IMR-90 (cell line): ENCODE measurements at regions not wholly inside any gene's neighbourhood (a gene's known extent, or its start where the extent isn't known, plus 50 kb on each side); places are given as distances from the start of the nearest gene placed in this dataset.
"Not testable (repeated sequence)": the region's sequence is repeated elsewhere in the genome, so short reads cannot be mapped to it uniquely, and the experiment has no call there.

Experiments used
- ATAC-seq: fragments of 200-7000 bp; cut with Tn5 transposase; 2 replicates; pipeline ENCODE4 v1.9.1; 2020; ENCODE audit warnings: low read depth, mild to moderate bottlenecking, moderate library complexity
- BruUV-seq: library from RNA; stranded (reverse); fragments of 400-500 nt; replicated peaks from 2 replicates; lab custom pipeline; 2021; lab: Mats Ljungman, UMichigan
- CTCF ChIA-PET: fragments of 300-600 bp; formaldehyde crosslinking; extraction: SDS; loops from one replicate; lab custom pipeline; 2021; ENCODE audit warnings: antibody characterized with exemption; lab: Yijun Ruan, JAX
- POLR2A ChIA-PET: fragments of 300-600 bp; sonication (Branson Sonifier 250); formaldehyde crosslinking; loops from one replicate; lab custom pipeline; 2022; ENCODE audit warnings: antibody characterized with exemption; ENCODE audit not compliant: unreplicated experiment; lab: Charles Lee
- DNase-seq: peaks from one replicate; pipeline ENCODE4 v3.0.0; 2013
- H2AFZ ChIP-seq: replicated peaks from 2 replicates; pipeline ENCODE3; 2013; ENCODE audit warnings: low read length, mild to moderate bottlenecking; ENCODE audit not compliant: poor library complexity
- H2AK5ac ChIP-seq: 2 replicates; pipeline ENCODE4 v1.6.1; 2013; ENCODE audit warnings: low read depth, low read length, inconsistent platforms
- H2AK9ac ChIP-seq: replicated peaks from 2 replicates; pipeline ENCODE3; 2013; ENCODE audit warnings: mild to moderate bottlenecking, low read depth, low read length, moderate library complexity; ENCODE audit not compliant: poor library complexity
- H2BK120ac ChIP-seq: 2 replicates; pipeline ENCODE4 v1.6.1; 2013; ENCODE audit warnings: low read depth, low read length, inconsistent platforms
- H2BK15ac ChIP-seq: 3 replicates; pipeline ENCODE4 v1.6.1; 2013; ENCODE audit warnings: low read depth, low read length, inconsistent platforms
- H2BK20ac ChIP-seq: 2 replicates; pipeline ENCODE4 v1.6.1; 2013; ENCODE audit warnings: low read depth, mild to moderate bottlenecking, inconsistent platforms, low read length, moderate library complexity
- H2BK5ac ChIP-seq: 2 replicates; pipeline ENCODE4 v1.6.1; 2013; ENCODE audit warnings: mild to moderate bottlenecking, low read depth, low read length, inconsistent platforms; ENCODE audit not compliant: poor library complexity, severe bottlenecking
- H3K14ac ChIP-seq: replicated peaks from 2 replicates; pipeline ENCODE4 v1.6.1; 2013; ENCODE audit warnings: low read depth, low read length, inconsistent platforms
- H3K18ac ChIP-seq: 2 replicates; pipeline ENCODE4 v1.6.1; 2013; ENCODE audit warnings: low read depth, low read length, control low read depth
- H3K23ac ChIP-seq: 2 replicates; pipeline ENCODE4 v1.6.1; 2013; ENCODE audit warnings: low read depth, low read length, inconsistent platforms
- H3K27ac ChIP-seq: 2 replicates; pipeline ENCODE4 v1.5.1; 2013; ENCODE audit warnings: mild to moderate bottlenecking, control low read depth, low read length; ENCODE audit not compliant: insufficient read depth
- H3K27me3 ChIP-seq: 2 replicates; pipeline ENCODE4 v1.6.1; 2013; ENCODE audit warnings: low read length; ENCODE audit not compliant: control insufficient read depth, insufficient read depth
- H3K36me3 ChIP-seq: 2 replicates; pipeline ENCODE4 v1.6.1; 2013; ENCODE audit warnings: low read length, mixed read lengths; ENCODE audit not compliant: control insufficient read depth, insufficient read depth
- H3K4ac ChIP-seq: 2 replicates; pipeline ENCODE4 v1.6.1; 2013; ENCODE audit warnings: low read depth, low read length, inconsistent platforms
- H3K4me1 ChIP-seq: 2 replicates; pipeline ENCODE4 v1.6.1; 2013; ENCODE audit warnings: low read length, mixed read lengths; ENCODE audit not compliant: control insufficient read depth, insufficient read depth
- H3K4me2 ChIP-seq: 2 replicates; pipeline ENCODE4 v1.6.1; 2013; ENCODE audit warnings: low read depth, mild to moderate bottlenecking, control low read depth, low read length, moderate library complexity
- H3K4me3 ChIP-seq: 2 replicates; pipeline ENCODE4 v1.5.1; 2013; ENCODE audit warnings: low read depth, mild to moderate bottlenecking, control low read depth, low read length, moderate library complexity; ENCODE audit not compliant: insufficient read depth
- H3K56ac ChIP-seq: 2 replicates; pipeline ENCODE4 v1.6.1; 2013; ENCODE audit warnings: low read length, inconsistent platforms; ENCODE audit not compliant: insufficient read depth; ENCODE audit errors: extremely low read depth
- H3K79me1 ChIP-seq, 2 experiments: 2 replicates each; pipeline ENCODE4 v1.6.1; 2013; ENCODE audit warnings: low read length in 2 of 2, inconsistent platforms in 1 of 2, low read depth in 1 of 2
- H3K9ac ChIP-seq: 2 replicates; pipeline ENCODE4 v1.6.1; 2013; ENCODE audit warnings: low read depth, low read length, control low read depth
- H3K9me1 ChIP-seq: 2 replicates; pipeline ENCODE4 v1.6.1; 2013; ENCODE audit warnings: low read length, inconsistent platforms; ENCODE audit not compliant: insufficient read depth
- H3K9me3 ChIP-seq: 2 replicates; pipeline ENCODE4 v1.6.1; 2013; ENCODE audit warnings: low read length; ENCODE audit not compliant: control insufficient read depth, insufficient read depth
- H4K20me1 ChIP-seq: 2 replicates; pipeline ENCODE4 v1.6.1; 2013; ENCODE audit warnings: low read length, inconsistent platforms; ENCODE audit not compliant: insufficient read depth
- H4K5ac ChIP-seq: 2 replicates; pipeline ENCODE4 v1.6.1; 2013; ENCODE audit warnings: mild to moderate bottlenecking, low read depth, low read length, control low read depth
- H4K8ac ChIP-seq, 2 experiments: 2 replicates each; pipeline ENCODE4 v1.6.1; 2013; ENCODE audit warnings: low read depth in 2 of 2, low read length in 2 of 2, control low read depth in 1 of 2, inconsistent platforms in 1 of 2
- H4K91ac ChIP-seq: 2 replicates; pipeline ENCODE4 v1.6.1; 2013; ENCODE audit warnings: low read depth, low read length, inconsistent platforms; ENCODE audit not compliant: insufficient read depth
- MAFK ChIP-seq: IDR thresholded peaks from 2 replicates; pipeline ENCODE4 v1.6.1; 2012; ENCODE audit warnings: low read depth, low read length, improper control_type of control experiment
- WGBS, 2 experiments: methylation state at CpG; one replicate each; pipeline versions ENCODE4 v1.1.5 to v1.1.7; 2013; ENCODE audit warnings: missing lambda C conversion rate in 2 of 2; ENCODE audit not compliant: insufficient read length in 1 of 2; ENCODE audit errors: extremely low coverage in 2 of 2; 5-methylcytosine and 5-hydroxymethylcytosine counted together
- dilution Hi-C: fragments of 300-500 bp; cut with HindIII; formaldehyde crosslinking; loops from one replicate; pipeline ENCODE4 v1.14.3; 2018; ENCODE audit warnings: low sequenced_read_pairs; ENCODE audit not compliant: unreplicated experiment
- in situ Hi-C: fragments of 300-500 bp; cut with MboI; formaldehyde crosslinking; loops from 3 replicates; pipeline ENCODE4 v1.14.3; 2019; ENCODE audit warnings: low sequenced_read_pairs, inconsistent platforms, mixed read lengths
- intact Hi-C: fragments of 100-400 bp; cut with micrococcal nuclease; formaldehyde crosslinking; loops from 2 replicates; pipeline ENCODE4 v1.10.0; 2022

DNA sequence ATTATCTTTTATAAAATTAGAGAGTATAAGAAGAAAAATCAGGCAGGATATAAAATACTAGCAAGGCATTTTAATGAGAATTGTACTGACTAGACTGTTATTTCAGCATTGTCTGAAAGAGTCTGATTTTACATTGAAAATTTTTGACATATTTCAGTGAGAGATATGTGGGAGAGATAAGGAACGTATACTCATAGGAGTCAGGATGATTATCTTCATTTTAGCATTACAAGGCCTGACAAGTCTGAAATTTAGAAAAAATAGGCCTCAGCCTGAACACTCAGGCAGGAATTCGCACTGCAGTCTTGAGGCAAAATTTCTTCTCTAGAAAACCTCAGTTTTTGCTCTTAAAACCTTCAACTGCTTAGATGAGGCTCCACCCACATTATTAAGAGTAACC lies 386.0 kb downstream of the HGF start:
- Histone ChIP-seq H3K79me1 (no peaks in the 10 kb centered on the region), H2BK20ac (no peak overlapping the region), H2BK5ac (no peak overlapping the region), H3K18ac (no peak overlapping the region), H3K9me1 (no peaks in the 10 kb centered on the region), H4K5ac (no peak overlapping the region), H2BK15ac (no peak overlapping the region), H3K9ac (no peak overlapping the region), H2AFZ (no peak overlapping the region), H3K27me3 (no peaks in the 10 kb centered on the region), H2AK5ac (no peak overlapping the region), H3K4me3 (no peak overlapping the region), H3K4me2 (no peak overlapping the region), H2AK9ac (no peak overlapping the region), H2BK120ac (no peak overlapping the region), H3K4ac (no peak overlapping the region), H3K4me1 (no peaks in the 10 kb centered on the region), H3K36me3 (no peaks in the 10 kb centered on the region), H3K23ac (no peak overlapping the region), H4K91ac (no peak overlapping the region), H3K9me3 (no peaks in the 10 kb centered on the region), H4K20me1 (no peaks in the 10 kb centered on the region), H3K56ac (no peak overlapping the region), H3K14ac (no peak overlapping the region), H3K27ac (no peak overlapping the region), H4K8ac (no peak overlapping the region)
- ChIA-PET CTCF (interaction anchor here (0.7 kb wide), 1 partner anchor 11 kb away, joined by 8 read pairs; no protein-coding TSS in a partner anchor), POLR2A (no interaction called here)
- dilution Hi-C loops (no loop called here), intact Hi-C loops (no loop called here), in situ Hi-C loops (no loop called here)
- ATAC-seq (no peak), DNase-seq (no peak)
- no peak for TF ChIP-seq MAFK
- no TSS peak for BruUV-seq
- no CpG with 5 or more reads among the region's 2 CpGs for WGBS, 2 experiments

DNA sequence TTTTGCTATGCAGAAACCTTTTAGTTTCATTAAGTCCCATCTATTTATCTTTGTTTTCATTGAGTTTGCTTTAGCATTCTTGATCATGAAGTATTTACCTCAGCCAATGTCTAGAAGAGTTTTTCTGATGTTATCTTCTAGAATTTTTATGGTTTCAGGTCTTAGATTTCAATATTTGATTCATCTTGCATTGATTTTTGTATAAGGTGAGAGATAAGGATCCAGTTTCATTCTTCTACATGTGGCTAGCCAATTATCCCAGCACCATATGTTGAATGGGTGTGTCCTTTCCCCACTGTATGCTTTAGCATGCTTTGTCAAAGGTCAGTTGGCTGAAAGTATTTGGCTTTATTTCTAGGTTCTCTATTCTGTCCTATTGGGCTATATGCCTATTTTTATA lies 395.2 kb downstream of the HGF start:
- H3K27ac ChIP-seq, H2BK120ac ChIP-seq, H4K91ac ChIP-seq, H3K4me3 ChIP-seq, H3K23ac ChIP-seq, H3K36me3 ChIP-seq, dilution Hi-C loops, H3K18ac ChIP-seq, H2AFZ ChIP-seq, CTCF ChIA-PET, H2AK5ac ChIP-seq, H2AK9ac ChIP-seq, in situ Hi-C loops, H2BK15ac ChIP-seq, H3K9ac ChIP-seq, H3K4ac ChIP-seq, intact Hi-C loops, ATAC-seq, H3K56ac ChIP-seq, H3K27me3 ChIP-seq, H4K8ac ChIP-seq, H4K20me1 ChIP-seq, H3K14ac ChIP-seq, H2BK5ac ChIP-seq, BruUV-seq, H3K9me1 ChIP-seq, DNase-seq, H2BK20ac ChIP-seq, H3K4me1 ChIP-seq, H3K4me2 ChIP-seq, H3K79me1 ChIP-seq, H3K9me3 ChIP-seq, H4K5ac ChIP-seq: not testable (repeated sequence)
- POLR2A ChIA-PET: interaction anchor here (0.7 kb wide), 1 partner anchor 287 kb away, joined by 3 read pairs; no protein-coding TSS in a partner anchor
